NCI-H1105 (cell line): ENCODE measurements at regions not wholly inside any gene's neighbourhood (a gene's known extent, or its start where the extent isn't known, plus 50 kb on each side); places are given as distances from the start of the nearest gene placed in this dataset.

Source experiments
- DNase-seq: peaks from one replicate; lab custom pipeline; 2025; lab: John Stamatoyannopoulos, UW

GRCh38 chr6:54640911-54641310, 205.7 kb upstream of the FAM83B start:
- DNase-seq: no peak

- no peak for DNase-seq
Observed at GRCh38 chr6:54646069-54646950, 200.3 kb upstream of the FAM83B start.

- no peak for DNase-seq
Observed at GRCh38 chr6:54646951-54647664, 199.5 kb upstream of the FAM83B start.

GRCh38 chr6:54654381-54654780, 192.2 kb upstream of the FAM83B start:
- DNase-seq: no peak

GRCh38 chr6:54655162-54655561, 191.4 kb upstream of the FAM83B start:
- peak; percentile 48 for DNase-seq

- no peak for DNase-seq
Observed at GRCh38 chr6:54665278-54665677, 181.3 kb upstream of the FAM83B start.

- no peak for DNase-seq
Observed at GRCh38 chr6:54680531-54680930, 166.0 kb upstream of the FAM83B start.

- DNase-seq: no peak
Observed at GRCh38 chr6:54681267-54681666, 165.3 kb upstream of the FAM83B start.

- DNase-seq: no peak
Observed at GRCh38 chr6:54681987-54682386, 164.6 kb upstream of the FAM83B start.

- DNase-seq: no peak
Observed at GRCh38 chr6:54689620-54690019, 157.0 kb upstream of the FAM83B start.

- no peak for DNase-seq
Observed at GRCh38 chr6:54690596-54690995, 156.0 kb upstream of the FAM83B start.

- DNase-seq: no peak
Observed at GRCh38 chr6:54694928-54695532, 151.5 kb upstream of the FAM83B start.

- DNase-seq: no peak
Observed at GRCh38 chr6:54695815-54696214, 150.8 kb upstream of the FAM83B start.

GRCh38 chr6:54697424-54697823, 149.1 kb upstream of the FAM83B start:
- peak; percentile 14 for DNase-seq

GRCh38 chr6:54698974-54699373, 147.6 kb upstream of the FAM83B start:
- DNase-seq: no peak

GRCh38 chr6:54700158-54700557, 146.4 kb upstream of the FAM83B start:
- no peak for DNase-seq

- DNase-seq: no peak
Observed at GRCh38 chr6:54702772-54703171, 143.8 kb upstream of the FAM83B start.

- DNase-seq: no peak
Observed at GRCh38 chr6:54706391-54706790, 140.2 kb upstream of the FAM83B start.

- DNase-seq: no peak
Observed at GRCh38 chr6:54706844-54707605, 139.5 kb upstream of the FAM83B start.

GRCh38 chr6:54710456-54710855, 136.1 kb upstream of the FAM83B start:
- DNase-seq: no peak

GRCh38 chr6:54716010-54716409, 130.6 kb upstream of the FAM83B start:
- no peak for DNase-seq

GRCh38 chr6:54716877-54717276, 129.7 kb upstream of the FAM83B start:
- no peak for DNase-seq
